ENCODE measurements at regions not wholly inside any gene's neighbourhood (a gene's known extent, or its start where the extent isn't known, plus 50 kb on each side); places are given as distances from the start of the nearest gene placed in this dataset.

GRCh38 chr4:136424052-136424451, 1108.2 kb downstream of the PCDH18 start:
- Histone ChIP-seq H3K4me1 (no peaks in the 10 kb centered on the region), H3K36me3 (no peaks in the 10 kb centered on the region), H3K27me3 (no peaks in the 10 kb centered on the region), H3K9me3 (no peaks in the 10 kb centered on the region), H3K27ac (no peak overlapping the region), H3K4me3 (no peak overlapping the region)
- TF ChIP-seq CTCF (IDR thresholded peaks at IDR 0.05) (no peak), POLR2A (IDR thresholded peaks at IDR 0.05) (no peak)
- DNase-seq (no peak), ATAC-seq (no peak)
- intact Hi-C loops (cut with DNase I) = no loop called here

- intact Hi-C loops (cut with DNase I) = no loop called here
Observed at GRCh38 chr4:136414981-136415380, 1117.3 kb downstream of the PCDH18 start.

GRCh38 chr4:136412708-136413107, 1119.6 kb downstream of the PCDH18 start:
- Histone ChIP-seq H3K4me1 (no peaks in the 10 kb centered on the region), H3K27ac (no peak overlapping the region), H3K9me3 (no peaks in the 10 kb centered on the region), H3K4me3 (no peak overlapping the region), H3K36me3 (no peaks in the 10 kb centered on the region), H3K27me3 (no peaks in the 10 kb centered on the region)
- intact Hi-C loops (cut with DNase I) = no loop called here
- 33% methylated on average over 2 of the region's 2 CpGs for WGBS (ENCODE audit: insufficient coverage, low coverage, low lambda C conversion rate, missing lambda C conversion rate)
- ATAC-seq (no peak), DNase-seq (no peak)
- TF ChIP-seq POLR2A (IDR thresholded peaks at IDR 0.05) = no peak
- TF ChIP-seq CTCF (IDR thresholded peaks at IDR 0.05) = no peak

More at GRCh38 chr4:136414981-136415380, 1117.3 kb downstream of the PCDH18 start:
- Histone ChIP-seq H3K36me3 (no peaks in the 10 kb centered on the region), H3K27ac (no peak overlapping the region), H3K4me3 (no peak overlapping the region), H3K9me3 (no peaks in the 10 kb centered on the region), H3K4me1 (no peaks in the 10 kb centered on the region), H3K27me3 (no peaks in the 10 kb centered on the region)
- ATAC-seq (no peak), DNase-seq (no peak)
- no peak for TF ChIP-seq CTCF (IDR thresholded peaks at IDR 0.05)
- TF ChIP-seq POLR2A (IDR thresholded peaks at IDR 0.05) = no peak

GRCh38 chr4:136400829-136401228, 1131.5 kb downstream of the PCDH18 start:
- intact Hi-C loops (cut with DNase I) = no loop called here
- ATAC-seq (no peak), DNase-seq (no peak)
- Histone ChIP-seq H3K27me3 (no peaks in the 10 kb centered on the region), H3K9me3 (no peaks in the 10 kb centered on the region), H3K4me1 (no peaks in the 10 kb centered on the region), H3K36me3 (no peaks in the 10 kb centered on the region), H3K4me3 (no peak overlapping the region), H3K27ac (no peak overlapping the region)
- TF ChIP-seq CTCF (IDR thresholded peaks at IDR 0.05) (no peak), POLR2A (IDR thresholded peaks at IDR 0.05) (no peak)
- 56% methylated on average over 5 of the region's 5 CpGs for WGBS (ENCODE audit: insufficient coverage, low coverage, low lambda C conversion rate, missing lambda C conversion rate)

GRCh38 chr4:136395212-136395722, 1137.0 kb downstream of the PCDH18 start:
- H3K9me3 ChIP-seq = no peaks in the 10 kb centered on the region
- intact Hi-C loops (cut with DNase I) = no loop called here
- no peaks in the 10 kb centered on the region for H3K4me1 ChIP-seq
- H3K27ac ChIP-seq = no peak overlapping the region
- TF ChIP-seq POLR2A (IDR thresholded peaks at IDR 0.05) (no peak), CTCF (IDR thresholded peaks at IDR 0.05) (no peak)
- H3K4me3 ChIP-seq = no peak overlapping the region
- no peaks in the 10 kb centered on the region for H3K27me3 ChIP-seq
- DNase-seq (no peak), ATAC-seq (no peak)
- WGBS (ENCODE audit: insufficient coverage, low coverage, low lambda C conversion rate, missing lambda C conversion rate) = 100% methylated on average over 3 of the region's 44 CpGs
- no peaks in the 10 kb centered on the region for H3K36me3 ChIP-seq
